SK-N-MC (cell line): ENCODE measurements at regions not wholly inside any gene's neighbourhood (a gene's known extent, or its start where the extent isn't known, plus 50 kb on each side); places are given as distances from the start of the nearest gene placed in this dataset.

Source experiments
- EZH2 ChIP-seq: fragments of 200-600 bp; sonication (generic); IDR thresholded peaks from one replicate; pipeline ENCODE4 v1.6.1; 2017; ENCODE audit warnings: antibody characterized with exemption
- FOXP2 ChIP-seq: optimal IDR thresholded peaks from 2 replicates; pipeline ENCODE3; 2011; ENCODE audit warnings: mild to moderate bottlenecking, moderate library complexity; ENCODE audit not compliant: insufficient read depth; ENCODE audit errors: extremely low read length, control extremely low read depth
- POLR2AphosphoS5 ChIP-seq: IDR thresholded peaks from 2 replicates; pipeline ENCODE4 v1.6.1; 2012; ENCODE audit warnings: mild to moderate bottlenecking, low read depth, low read length, borderline replicate concordance

DNA sequence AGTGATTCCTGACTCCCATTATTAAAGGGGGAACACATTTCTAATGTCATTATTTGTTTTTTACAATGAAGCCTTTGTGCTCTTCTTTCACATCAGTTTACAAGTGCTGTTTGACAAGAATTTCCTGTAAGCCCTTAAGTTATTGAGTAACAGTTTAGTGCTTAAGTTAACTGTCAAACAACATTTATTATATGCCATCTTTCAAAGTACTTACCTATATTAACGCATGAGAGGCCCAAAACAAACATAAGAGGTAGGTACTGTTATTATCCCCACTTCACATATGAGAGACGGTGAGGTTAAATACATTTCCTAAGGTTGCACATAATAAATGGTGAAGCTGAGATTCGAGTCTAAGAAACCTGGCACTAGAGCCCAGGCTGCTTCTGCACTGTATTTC lies 56.0 kb upstream of the MAGED1 start:
- TF ChIP-seq EZH2 (no peak), POLR2AphosphoS5 (no peak), FOXP2 (no peak)
